ENCODE measurements at regions not wholly inside any gene's neighbourhood (a gene's known extent, or its start where the extent isn't known, plus 50 kb on each side); places are given as distances from the start of the nearest gene placed in this dataset.

DNA sequence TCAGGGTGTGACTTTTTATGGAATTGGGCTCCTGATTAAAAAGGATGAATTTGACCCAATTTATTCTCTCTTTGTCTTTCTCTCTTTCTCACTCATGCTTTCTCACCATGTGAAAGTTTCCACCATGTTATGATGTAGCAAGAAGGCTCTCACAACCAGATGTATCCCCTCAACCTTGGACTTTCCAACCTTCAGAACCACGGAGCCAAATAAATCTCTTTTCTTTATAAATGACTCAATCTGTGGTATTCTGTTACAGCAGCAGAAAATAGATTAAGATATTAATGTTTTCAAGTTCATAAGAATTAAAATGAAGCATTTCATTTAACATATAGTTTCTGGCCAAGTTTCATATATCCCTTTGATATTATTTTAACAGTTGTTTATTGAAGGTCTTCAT, 698.5 kb downstream of the TRAM1L1 start:
- TF ChIP-seq, protein P1, sequence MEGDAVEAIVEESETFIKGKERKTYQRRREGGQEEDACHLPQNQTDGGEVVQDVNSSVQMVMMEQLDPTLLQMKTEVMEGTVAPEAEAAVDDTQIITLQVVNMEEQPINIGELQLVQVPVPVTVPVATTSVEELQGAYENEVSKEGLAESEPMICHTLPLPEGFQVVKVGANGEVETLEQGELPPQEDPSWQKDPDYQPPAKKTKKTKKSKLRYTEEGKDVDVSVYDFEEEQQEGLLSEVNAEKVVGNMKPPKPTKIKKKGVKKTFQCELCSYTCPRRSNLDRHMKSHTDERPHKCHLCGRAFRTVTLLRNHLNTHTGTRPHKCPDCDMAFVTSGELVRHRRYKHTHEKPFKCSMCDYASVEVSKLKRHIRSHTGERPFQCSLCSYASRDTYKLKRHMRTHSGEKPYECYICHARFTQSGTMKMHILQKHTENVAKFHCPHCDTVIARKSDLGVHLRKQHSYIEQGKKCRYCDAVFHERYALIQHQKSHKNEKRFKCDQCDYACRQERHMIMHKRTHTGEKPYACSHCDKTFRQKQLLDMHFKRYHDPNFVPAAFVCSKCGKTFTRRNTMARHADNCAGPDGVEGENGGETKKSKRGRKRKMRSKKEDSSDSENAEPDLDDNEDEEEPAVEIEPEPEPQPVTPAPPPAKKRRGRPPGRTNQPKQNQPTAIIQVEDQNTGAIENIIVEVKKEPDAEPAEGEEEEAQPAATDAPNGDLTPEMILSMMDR (conservative IDR thresholded peaks at IDR 0.05; ENCODE audit: low read depth, low read length) = no peak
- TF ChIP-seq POLR2A (IDR thresholded peaks at IDR 0.05; ENCODE audit: low read depth, low read length) (no peak), RCOR1 (IDR thresholded peaks at IDR 0.05; ENCODE audit: insufficient replicate concordance, low read length) (no peak), CEBPB (IDR thresholded peaks at IDR 0.05; ENCODE audit: low read depth, low read length) (no peak), RAD21 (IDR thresholded peaks at IDR 0.05; ENCODE audit: low read length) (no peak), NFE2L2 (IDR thresholded peaks at IDR 0.05; ENCODE audit: low read depth, low read length) (no peak), BHLHE40 (IDR thresholded peaks at IDR 0.05; ENCODE audit: low read depth, low read length) (no peak), RFX5 (IDR thresholded peaks at IDR 0.05; ENCODE audit: low read depth, low read length) (no peak)

All from IMR-90 (cell line).